ENCODE measurements at regions not wholly inside any gene's neighbourhood (a gene's known extent, or its start where the extent isn't known, plus 50 kb on each side); places are given as distances from the start of the nearest gene placed in this dataset.

DNA sequence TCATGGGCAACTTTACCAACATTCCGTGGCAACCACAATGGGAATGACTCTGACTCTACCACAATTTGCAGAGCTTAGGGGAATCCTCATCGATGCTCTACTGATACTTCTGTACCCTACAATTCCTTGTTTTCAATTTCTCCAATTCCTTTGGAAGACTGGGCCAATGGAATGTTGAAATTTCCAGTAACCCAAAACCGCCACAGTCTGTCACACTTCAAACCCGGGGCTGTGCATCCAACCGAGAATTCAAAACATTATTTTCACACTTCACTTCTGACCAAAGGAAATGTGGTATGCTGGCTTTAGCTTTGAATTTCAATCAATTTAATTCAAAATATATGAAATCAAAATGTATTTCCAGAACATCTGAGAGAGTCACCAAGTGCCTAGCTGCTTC is 951.4 kb downstream of the VRK1 start:
- TF ChIP-seq, protein P1, sequence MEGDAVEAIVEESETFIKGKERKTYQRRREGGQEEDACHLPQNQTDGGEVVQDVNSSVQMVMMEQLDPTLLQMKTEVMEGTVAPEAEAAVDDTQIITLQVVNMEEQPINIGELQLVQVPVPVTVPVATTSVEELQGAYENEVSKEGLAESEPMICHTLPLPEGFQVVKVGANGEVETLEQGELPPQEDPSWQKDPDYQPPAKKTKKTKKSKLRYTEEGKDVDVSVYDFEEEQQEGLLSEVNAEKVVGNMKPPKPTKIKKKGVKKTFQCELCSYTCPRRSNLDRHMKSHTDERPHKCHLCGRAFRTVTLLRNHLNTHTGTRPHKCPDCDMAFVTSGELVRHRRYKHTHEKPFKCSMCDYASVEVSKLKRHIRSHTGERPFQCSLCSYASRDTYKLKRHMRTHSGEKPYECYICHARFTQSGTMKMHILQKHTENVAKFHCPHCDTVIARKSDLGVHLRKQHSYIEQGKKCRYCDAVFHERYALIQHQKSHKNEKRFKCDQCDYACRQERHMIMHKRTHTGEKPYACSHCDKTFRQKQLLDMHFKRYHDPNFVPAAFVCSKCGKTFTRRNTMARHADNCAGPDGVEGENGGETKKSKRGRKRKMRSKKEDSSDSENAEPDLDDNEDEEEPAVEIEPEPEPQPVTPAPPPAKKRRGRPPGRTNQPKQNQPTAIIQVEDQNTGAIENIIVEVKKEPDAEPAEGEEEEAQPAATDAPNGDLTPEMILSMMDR (IDR thresholded peaks at IDR 0.05), result no peak
- Histone ChIP-seq H3K4me1 (no peaks in the 10 kb centered on the region), H3K27ac (no peak overlapping the region), H3K36me3 (no peaks in the 10 kb centered on the region), H3K9me3 (no peaks in the 10 kb centered on the region), H3K27me3 (no peaks in the 10 kb centered on the region), H3K4me3 (no peak overlapping the region), H3K9ac (ENCODE audit: low read depth in 2 of 2, low read length in 2 of 2) (no peak overlapping the region)
- intact Hi-C loops (cut with DNase I), result no loop called here
- DNase-seq, result no peak

DNA sequence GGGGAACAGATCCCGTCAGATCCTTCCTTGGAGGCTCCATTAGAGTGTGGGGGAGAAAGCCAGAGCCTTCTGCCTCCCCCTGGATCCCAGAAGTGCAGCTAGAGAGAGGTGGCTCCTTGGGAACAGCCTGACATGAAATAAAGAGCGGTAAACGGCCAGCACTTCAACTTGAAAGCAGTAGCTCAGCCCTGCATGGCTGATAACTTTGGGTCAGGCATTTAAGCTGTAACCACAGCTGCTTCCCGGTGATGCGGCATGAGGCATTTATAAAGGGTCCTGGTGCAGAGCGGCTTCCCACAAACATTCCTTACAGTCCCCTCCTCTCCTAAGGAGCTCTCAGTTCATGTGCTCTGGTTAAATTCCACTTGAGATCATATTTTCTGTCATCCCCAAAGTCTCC is 960.3 kb downstream of the VRK1 start:
- no peak overlapping the region for H3K27ac ChIP-seq
- TF ChIP-seq, protein P1 (IDR thresholded peaks at IDR 0.05), result no peak
- intact Hi-C loops (cut with DNase I), result no loop called here
- H3K27me3 ChIP-seq, result no peaks in the 10 kb centered on the region
- H3K4me1 ChIP-seq, result no peaks in the 10 kb centered on the region
- no peaks in the 10 kb centered on the region for H3K9me3 ChIP-seq
- DNase-seq, result no peak
- no peak overlapping the region for H3K9ac ChIP-seq (ENCODE audit: low read depth in 2 of 2, low read length in 2 of 2)
- no peaks in the 10 kb centered on the region for H3K36me3 ChIP-seq
- no peak overlapping the region for H3K4me3 ChIP-seq

DNA sequence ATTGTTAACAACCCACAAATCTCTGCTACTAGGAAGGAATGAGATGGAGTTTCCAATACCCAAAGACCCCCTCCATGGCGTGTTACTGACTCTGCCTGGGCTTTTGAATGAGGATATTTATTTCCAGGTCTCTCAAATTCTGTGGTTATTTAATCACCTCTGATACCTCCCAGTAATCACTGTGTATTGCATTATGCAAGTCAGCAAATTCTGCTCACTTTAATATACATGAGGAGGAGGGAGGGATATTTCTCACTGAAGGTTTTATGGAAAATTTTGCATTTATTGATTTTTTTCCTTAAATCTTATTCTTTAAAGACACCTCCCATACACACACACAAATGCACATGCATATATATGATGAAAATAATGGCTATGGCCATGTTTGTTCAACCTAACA is 962.9 kb downstream of the VRK1 start:
- TF ChIP-seq, protein P1 (IDR thresholded peaks at IDR 0.05), result no peak
- Histone ChIP-seq H3K4me3 (no peak overlapping the region), H3K36me3 (no peaks in the 10 kb centered on the region), H3K27ac (no peak overlapping the region), H3K9me3 (no peaks in the 10 kb centered on the region), H3K9ac (ENCODE audit: low read depth in 2 of 2, low read length in 2 of 2) (no peak overlapping the region), H3K27me3 (no peaks in the 10 kb centered on the region), H3K4me1 (no peaks in the 10 kb centered on the region)
- intact Hi-C loops (cut with DNase I), result no loop called here
- DNase-seq, result no peak

DNA sequence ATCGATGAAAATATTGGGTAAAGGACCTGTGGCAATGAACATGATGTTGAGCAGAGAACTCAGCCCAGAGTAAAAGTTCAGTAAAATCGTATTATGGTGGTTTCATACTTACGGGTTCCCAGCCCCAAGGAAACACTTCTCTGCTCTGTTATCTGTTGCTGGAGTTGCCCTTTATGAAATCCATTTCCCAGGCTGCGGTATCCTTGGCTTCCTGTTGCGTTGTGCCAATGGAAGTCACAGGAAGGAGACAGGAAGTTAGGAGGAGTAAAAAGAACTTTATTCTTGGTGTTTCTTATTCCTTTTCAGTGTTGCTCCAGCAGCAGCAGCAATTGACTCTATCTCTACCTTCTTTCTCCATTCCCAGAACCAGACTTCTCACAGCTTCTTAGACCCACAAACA is 965.2 kb downstream of the VRK1 start:
- DNase-seq, result no peak
- TF ChIP-seq, protein P1 (IDR thresholded peaks at IDR 0.05), result no peak
- no peak overlapping the region for H3K9ac ChIP-seq (ENCODE audit: low read depth in 2 of 2, low read length in 2 of 2)
- H3K4me1 ChIP-seq, result no peaks in the 10 kb centered on the region
- no peaks in the 10 kb centered on the region for H3K9me3 ChIP-seq
- H3K36me3 ChIP-seq, result no peaks in the 10 kb centered on the region
- no peaks in the 10 kb centered on the region for H3K27me3 ChIP-seq
- no peak overlapping the region for H3K27ac ChIP-seq
- H3K4me3 ChIP-seq, result no peak overlapping the region
- intact Hi-C loops (cut with DNase I), result no loop called here

GRCh38 chr14:97771340-97772045 is 974.3 kb downstream of the VRK1 start:
- H3K27me3 ChIP-seq, result no peaks in the 10 kb centered on the region
- no peak overlapping the region for H3K4me3 ChIP-seq
- H3K4me1 ChIP-seq, result no peaks in the 10 kb centered on the region
- no peak overlapping the region for H3K27ac ChIP-seq
- intact Hi-C loops (cut with DNase I), result no loop called here
- H3K9me3 ChIP-seq, result no peaks in the 10 kb centered on the region
- no peaks in the 10 kb centered on the region for H3K36me3 ChIP-seq
- H3K9ac ChIP-seq (ENCODE audit: low read depth in 2 of 2, low read length in 2 of 2), result no peak overlapping the region
- TF ChIP-seq, protein P1 (IDR thresholded peaks at IDR 0.05), result no peak
- no peak for DNase-seq

All from colonic mucosa (tissue), 4 donors.